AG04449 (cell line): ENCODE measurements at regions not wholly inside any gene's neighbourhood (a gene's known extent, or its start where the extent isn't known, plus 50 kb on each side); places are given as distances from the start of the nearest gene placed in this dataset.

Experiments used
- CTCF ChIA-PET: fragments of 350-600 bp; formaldehyde crosslinking; extraction: SDS; loops from one replicate; lab custom pipeline; 2021; ENCODE audit warnings: antibody characterized with exemption; lab: Yijun Ruan, JAX
- POLR2A ChIA-PET: fragments of 400-600, 350-600 bp; formaldehyde crosslinking; extraction: SDS; loops from one replicate; lab custom pipeline; 2020; ENCODE audit warnings: antibody characterized with exemption, inconsistent platforms; lab: Yijun Ruan, JAX
- DNase-seq: peaks from one replicate; pipeline ENCODE4 v3.0.0-alpha.2; 2010; ENCODE audit warnings: low read depth, low spot score
- H3K4me3 ChIP-seq: 2 replicates; pipeline ENCODE4 v1.5.1; 2011; ENCODE audit warnings: low read depth, mild to moderate bottlenecking, control low read depth, low read length
- CTCF ChIP-seq: IDR thresholded peaks from one replicate; pipeline ENCODE4 v1.5.1; 2011; ENCODE audit warnings: mild to moderate bottlenecking, moderate library complexity, low read length, control low read depth, inconsistent platforms; ENCODE audit not compliant: insufficient read depth; ENCODE audit errors: missing control alignments

GRCh38 chr3:117628823-117629291 lies 919.3 kb downstream of the TUSC7 start:
- no peak for TF ChIP-seq CTCF
- H3K4me3 ChIP-seq, result no peak overlapping the region
- peak; percentile 17 for DNase-seq
- POLR2A ChIA-PET, result no interaction called here
- CTCF ChIA-PET, result interaction anchor here (0.8 kb wide), 1 partner anchor 32 kb away, joined by 3 read pairs; no protein-coding TSS in a partner anchor

GRCh38 chr3:117629505-117629904 lies 919.9 kb downstream of the TUSC7 start:
- ChIA-PET POLR2A (no interaction called here), CTCF (no interaction called here)
- H3K4me3 ChIP-seq, result no peak overlapping the region
- no peak for DNase-seq
- TF ChIP-seq CTCF, result no peak

- no peak for TF ChIP-seq CTCF
- ChIA-PET POLR2A (no interaction called here), CTCF (interaction anchor here (0.6 kb wide), 1 partner anchor 12 kb away, joined by 3 read pairs; no protein-coding TSS in a partner anchor)
- no peak overlapping the region for H3K4me3 ChIP-seq
- DNase-seq, result no peak
Observed at GRCh38 chr3:117630469-117630868, 920.9 kb downstream of the TUSC7 start.

- no peak overlapping the region for H3K4me3 ChIP-seq
- ChIA-PET POLR2A (no interaction called here), CTCF (no interaction called here)
- no peak for TF ChIP-seq CTCF
- no peak for DNase-seq
Observed at GRCh38 chr3:117630885-117631284, 921.3 kb downstream of the TUSC7 start.

- TF ChIP-seq CTCF, result no peak
- no peak overlapping the region for H3K4me3 ChIP-seq
- POLR2A ChIA-PET, result no interaction called here
- CTCF ChIA-PET, result interaction anchor here (0.7 to 1.4 kb wide), 3 partner anchors 10 to 35 kb away, joined by 3 read pairs; no protein-coding TSS in a partner anchor
- no peak for DNase-seq
Observed at GRCh38 chr3:117631781-117632180, 922.2 kb downstream of the TUSC7 start.

GRCh38 chr3:117632191-117632590 lies 922.6 kb downstream of the TUSC7 start:
- ChIA-PET POLR2A (no interaction called here), CTCF (interaction anchor here (0.7 to 1.4 kb wide), 4 partner anchors 10 to 35 kb away, joined by 3 read pairs; no protein-coding TSS in a partner anchor)
- no peak for DNase-seq
- H3K4me3 ChIP-seq, result no peak overlapping the region
- no peak for TF ChIP-seq CTCF
